ENCODE measurements at regions not wholly inside any gene's neighbourhood (a gene's known extent, or its start where the extent isn't known, plus 50 kb on each side); places are given as distances from the start of the nearest gene placed in this dataset.

- TF ChIP-seq POLR2A (IDR thresholded peaks at IDR 0.05; ENCODE audit: low read length) (no peak), GATA1 (IDR thresholded peaks at IDR 0.05; ENCODE audit: low read depth, low read length) (no peak)
Observed at GRCh38 chr1:244192325-244192724, 141.2 kb downstream of the ZBTB18 start.

All from erythroblast (primary cell).